Hepatocyte (in vitro differentiated cells): ENCODE measurements at regions not wholly inside any gene's neighbourhood (a gene's known extent, or its start where the extent isn't known, plus 50 kb on each side); places are given as distances from the start of the nearest gene placed in this dataset.

Experiments used
- EZH2phosphoT487 ChIP-seq: fragments of 200-600 bp; sonication (generic); IDR thresholded peaks from one replicate; pipeline ENCODE4 v1.6.1; 2018; ENCODE audit warnings: antibody characterized with exemption, mild to moderate bottlenecking, low read depth, moderate library complexity; ENCODE audit not compliant: unreplicated experiment, severe bottlenecking
- TF ChIP-seq, protein P1 (sequence below): fragments of 200-600 bp; sonication (generic); IDR thresholded peaks from 2 replicates; pipeline ENCODE4 v1.5.1; 2016; ENCODE audit warnings: antibody characterized with exemption, mild to moderate bottlenecking; ENCODE audit not compliant: poor library complexity

DNA sequence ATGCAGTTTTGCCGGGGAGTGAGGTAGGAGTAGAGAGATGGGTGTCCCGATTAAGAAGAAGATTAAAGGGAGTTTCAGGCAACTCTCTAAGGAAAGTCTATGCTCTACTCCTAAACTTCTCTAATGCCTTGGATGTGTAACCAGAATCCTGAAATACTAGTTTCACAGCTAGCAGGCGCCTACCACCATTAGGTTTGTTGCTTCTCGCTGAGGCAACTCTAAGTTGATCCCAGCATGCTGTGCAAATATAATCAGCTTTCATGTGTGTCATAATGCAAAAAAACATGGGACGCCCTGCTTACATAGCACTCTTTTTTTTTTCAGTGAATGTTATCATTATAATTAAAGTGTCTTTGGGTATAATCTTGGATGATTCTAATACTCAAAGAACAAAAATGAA, 50.4 kb upstream of the FAM3C start:
- TF ChIP-seq, protein P1, sequence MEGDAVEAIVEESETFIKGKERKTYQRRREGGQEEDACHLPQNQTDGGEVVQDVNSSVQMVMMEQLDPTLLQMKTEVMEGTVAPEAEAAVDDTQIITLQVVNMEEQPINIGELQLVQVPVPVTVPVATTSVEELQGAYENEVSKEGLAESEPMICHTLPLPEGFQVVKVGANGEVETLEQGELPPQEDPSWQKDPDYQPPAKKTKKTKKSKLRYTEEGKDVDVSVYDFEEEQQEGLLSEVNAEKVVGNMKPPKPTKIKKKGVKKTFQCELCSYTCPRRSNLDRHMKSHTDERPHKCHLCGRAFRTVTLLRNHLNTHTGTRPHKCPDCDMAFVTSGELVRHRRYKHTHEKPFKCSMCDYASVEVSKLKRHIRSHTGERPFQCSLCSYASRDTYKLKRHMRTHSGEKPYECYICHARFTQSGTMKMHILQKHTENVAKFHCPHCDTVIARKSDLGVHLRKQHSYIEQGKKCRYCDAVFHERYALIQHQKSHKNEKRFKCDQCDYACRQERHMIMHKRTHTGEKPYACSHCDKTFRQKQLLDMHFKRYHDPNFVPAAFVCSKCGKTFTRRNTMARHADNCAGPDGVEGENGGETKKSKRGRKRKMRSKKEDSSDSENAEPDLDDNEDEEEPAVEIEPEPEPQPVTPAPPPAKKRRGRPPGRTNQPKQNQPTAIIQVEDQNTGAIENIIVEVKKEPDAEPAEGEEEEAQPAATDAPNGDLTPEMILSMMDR: no peak
- TF ChIP-seq EZH2phosphoT487: no peak
